SK-N-SH treated with all-trans-retinoic acid at 6 μM for 48 hours (cell line): ENCODE measurements at regions not wholly inside any gene's neighbourhood (a gene's known extent, or its start where the extent isn't known, plus 50 kb on each side); places are given as distances from the start of the nearest gene placed in this dataset.

Experiments
- CSRNP3 ChIP-seq: fragments of 250-450 bp; sonication (Bioruptor Pico); IDR thresholded peaks from 2 replicates; pipeline ENCODE4 v1.5.1; 2021; ENCODE audit warnings: mild to moderate bottlenecking, moderate library complexity
- ESRRG ChIP-seq: fragments of 250-450 bp; sonication (Bioruptor Pico); IDR thresholded peaks from 2 replicates; pipeline ENCODE4 v1.6.1; 2021; ENCODE audit warnings: mild to moderate bottlenecking
- SNAI2 ChIP-seq: fragments of 250-450 bp; sonication (Bioruptor Pico); IDR thresholded peaks from 2 replicates; pipeline ENCODE4 v1.5.0; 2020; ENCODE audit warnings: mild to moderate bottlenecking, moderate library complexity
- TCF4 ChIP-seq: fragments of 250-450 bp; sonication (Bioruptor Pico); IDR thresholded peaks from 2 replicates; pipeline ENCODE4 v1.8.0; 2021; ENCODE audit warnings: mild to moderate bottlenecking, moderate library complexity, borderline replicate concordance
- TOX ChIP-seq: fragments of 250-450 bp; sonication (Bioruptor Pico); IDR thresholded peaks from 2 replicates; pipeline ENCODE4 v1.8.0; 2021; ENCODE audit warnings: mild to moderate bottlenecking, moderate library complexity, borderline replicate concordance
- ZC3H10 ChIP-seq: fragments of 250-450 bp; sonication (Bioruptor Pico); IDR thresholded peaks from 2 replicates; pipeline ENCODE4 v1.5.1; 2021; ENCODE audit warnings: mild to moderate bottlenecking, moderate library complexity
- ZNF565 ChIP-seq: fragments of 450-650 bp; formaldehyde crosslinking; conservative IDR thresholded peaks from 2 replicates; pipeline ENCODE4 v1.5.0; 2020; ENCODE audit warnings: low read depth, mild to moderate bottlenecking, moderate library complexity
- TF ChIP-seq, protein P1 (sequence below): fragments of 250-450 bp; sonication (Bioruptor Pico); IDR thresholded peaks from 2 replicates; pipeline ENCODE4 v1.8.0; 2020; ENCODE audit warnings: mild to moderate bottlenecking, moderate library complexity, borderline replicate concordance
- TF ChIP-seq, protein P2 (sequence below): fragments of 250-450 bp; sonication (Bioruptor Pico); IDR thresholded peaks from 2 replicates; pipeline ENCODE4 v1.5.1; 2020; ENCODE audit warnings: low read depth, mild to moderate bottlenecking, moderate library complexity

- TF ChIP-seq SNAI2 (CRISPR knock-in tag) (no peak), CSRNP3 (no peak), ZNF565 (no peak), ESRRG (CRISPR knock-in tag) (no peak), TCF4 (no peak), ZC3H10 (CRISPR knock-in tag) (no peak), TOX (CRISPR knock-in tag) (no peak)
- TF ChIP-seq, protein P1, sequence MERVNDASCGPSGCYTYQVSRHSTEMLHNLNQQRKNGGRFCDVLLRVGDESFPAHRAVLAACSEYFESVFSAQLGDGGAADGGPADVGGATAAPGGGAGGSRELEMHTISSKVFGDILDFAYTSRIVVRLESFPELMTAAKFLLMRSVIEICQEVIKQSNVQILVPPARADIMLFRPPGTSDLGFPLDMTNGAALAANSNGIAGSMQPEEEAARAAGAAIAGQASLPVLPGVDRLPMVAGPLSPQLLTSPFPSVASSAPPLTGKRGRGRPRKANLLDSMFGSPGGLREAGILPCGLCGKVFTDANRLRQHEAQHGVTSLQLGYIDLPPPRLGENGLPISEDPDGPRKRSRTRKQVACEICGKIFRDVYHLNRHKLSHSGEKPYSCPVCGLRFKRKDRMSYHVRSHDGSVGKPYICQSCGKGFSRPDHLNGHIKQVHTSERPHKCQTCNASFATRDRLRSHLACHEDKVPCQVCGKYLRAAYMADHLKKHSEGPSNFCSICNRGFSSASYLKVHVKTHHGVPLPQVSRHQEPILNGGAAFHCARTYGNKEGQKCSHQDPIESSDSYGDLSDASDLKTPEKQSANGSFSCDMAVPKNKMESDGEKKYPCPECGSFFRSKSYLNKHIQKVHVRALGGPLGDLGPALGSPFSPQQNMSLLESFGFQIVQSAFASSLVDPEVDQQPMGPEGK = no peak
- TF ChIP-seq, protein P2, sequence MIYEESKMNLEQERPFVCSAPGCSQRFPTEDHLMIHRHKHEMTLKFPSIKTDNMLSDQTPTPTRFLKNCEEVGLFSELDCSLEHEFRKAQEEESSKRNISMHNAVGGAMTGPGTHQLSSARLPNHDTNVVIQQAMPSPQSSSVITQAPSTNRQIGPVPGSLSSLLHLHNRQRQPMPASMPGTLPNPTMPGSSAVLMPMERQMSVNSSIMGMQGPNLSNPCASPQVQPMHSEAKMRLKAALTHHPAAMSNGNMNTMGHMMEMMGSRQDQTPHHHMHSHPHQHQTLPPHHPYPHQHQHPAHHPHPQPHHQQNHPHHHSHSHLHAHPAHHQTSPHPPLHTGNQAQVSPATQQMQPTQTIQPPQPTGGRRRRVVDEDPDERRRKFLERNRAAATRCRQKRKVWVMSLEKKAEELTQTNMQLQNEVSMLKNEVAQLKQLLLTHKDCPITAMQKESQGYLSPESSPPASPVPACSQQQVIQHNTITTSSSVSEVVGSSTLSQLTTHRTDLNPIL = no peak
Measured at GRCh38 chr1:5803851-5804250, 188.4 kb downstream of the NPHP4 start.
